HEK293 (cell line): ENCODE measurements at regions not wholly inside any gene's neighbourhood (a gene's known extent, or its start where the extent isn't known, plus 50 kb on each side); places are given as distances from the start of the nearest gene placed in this dataset.
"Not testable (repeated sequence)": the region's sequence is repeated elsewhere in the genome, so short reads cannot be mapped to it uniquely, and the experiment has no call there.

Experiments
- PATZ1 ChIP-seq: fragments of 450-650 bp; formaldehyde crosslinking; IDR thresholded peaks from 2 replicates; pipeline ENCODE4 v1.5.1; 2016; ENCODE audit warnings: missing biosample characterization, missing genetic modification characterization
- SETDB1 ChIP-seq: IDR thresholded peaks from one replicate; pipeline ENCODE4 v1.6.1; 2017; ENCODE audit warnings: mild to moderate bottlenecking, low read length, moderate library complexity, mixed read lengths; ENCODE audit not compliant: insufficient read length
- SP3 ChIP-seq: fragments of 450-650 bp; formaldehyde crosslinking; IDR thresholded peaks from 2 replicates; pipeline ENCODE4 v1.5.1; 2016; ENCODE audit warnings: missing biosample characterization, missing genetic modification characterization
- ZNF266 ChIP-seq: fragments of 450-650 bp; formaldehyde crosslinking; IDR thresholded peaks from 2 replicates; pipeline ENCODE4 v1.5.1; 2016; ENCODE audit warnings: missing biosample characterization, missing genetic modification characterization, low read depth
- ZNF292 ChIP-seq: fragments of 450-650 bp; formaldehyde crosslinking; IDR thresholded peaks from 2 replicates; pipeline ENCODE4 v1.5.1; 2016; ENCODE audit warnings: low read depth, missing biosample characterization, missing genetic modification characterization, borderline replicate concordance
- ZNF776 ChIP-seq: fragments of 450-650 bp; formaldehyde crosslinking; IDR thresholded peaks from 2 replicates; pipeline ENCODE4 v1.5.0; 2017; ENCODE audit warnings: missing biosample characterization, missing genetic modification characterization, borderline replicate concordance
- ZNF830 ChIP-seq: fragments of 450-650 bp; IDR thresholded peaks from 2 replicates; pipeline ENCODE4 v1.5.0; 2018; ENCODE audit warnings: missing biosample characterization, missing genetic modification characterization, low read depth, mild to moderate bottlenecking, moderate library complexity
- TF ChIP-seq, protein P1 (sequence below): fragments of 450-650 bp; formaldehyde crosslinking; IDR thresholded peaks from 2 replicates; pipeline ENCODE4 v1.5.1; 2016; ENCODE audit warnings: missing biosample characterization, missing genetic modification characterization

DNA sequence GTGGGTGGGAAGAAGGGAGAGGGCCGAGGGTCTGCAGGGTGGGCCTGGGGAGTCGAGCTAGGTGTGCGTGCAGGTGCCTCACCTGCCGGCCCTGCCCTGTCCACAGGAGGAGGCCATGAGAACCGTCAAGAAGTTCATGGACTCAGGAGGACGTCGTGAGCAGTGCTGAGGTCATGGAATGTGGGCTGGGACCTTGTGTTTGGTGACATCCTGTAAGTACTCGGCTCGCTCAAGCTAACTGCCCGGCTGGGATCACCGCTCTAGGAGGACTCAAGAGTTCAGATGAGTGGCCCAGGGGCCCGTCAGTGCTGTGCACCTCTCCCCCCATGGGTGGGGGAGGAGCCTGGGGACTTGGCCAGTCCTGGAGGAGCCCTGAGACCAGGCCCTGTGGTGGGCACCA, 4444.0 kb upstream of the TPTE start:
- TF ChIP-seq PATZ1 (tag by site-specific recombination); SP3; SETDB1; ZNF266 (tag by site-specific recombination); ZNF292 (tag by site-specific recombination); ZNF776 (tag by site-specific recombination); ZNF830 (tag by site-specific recombination): not testable (repeated sequence)
- TF ChIP-seq, protein P1, sequence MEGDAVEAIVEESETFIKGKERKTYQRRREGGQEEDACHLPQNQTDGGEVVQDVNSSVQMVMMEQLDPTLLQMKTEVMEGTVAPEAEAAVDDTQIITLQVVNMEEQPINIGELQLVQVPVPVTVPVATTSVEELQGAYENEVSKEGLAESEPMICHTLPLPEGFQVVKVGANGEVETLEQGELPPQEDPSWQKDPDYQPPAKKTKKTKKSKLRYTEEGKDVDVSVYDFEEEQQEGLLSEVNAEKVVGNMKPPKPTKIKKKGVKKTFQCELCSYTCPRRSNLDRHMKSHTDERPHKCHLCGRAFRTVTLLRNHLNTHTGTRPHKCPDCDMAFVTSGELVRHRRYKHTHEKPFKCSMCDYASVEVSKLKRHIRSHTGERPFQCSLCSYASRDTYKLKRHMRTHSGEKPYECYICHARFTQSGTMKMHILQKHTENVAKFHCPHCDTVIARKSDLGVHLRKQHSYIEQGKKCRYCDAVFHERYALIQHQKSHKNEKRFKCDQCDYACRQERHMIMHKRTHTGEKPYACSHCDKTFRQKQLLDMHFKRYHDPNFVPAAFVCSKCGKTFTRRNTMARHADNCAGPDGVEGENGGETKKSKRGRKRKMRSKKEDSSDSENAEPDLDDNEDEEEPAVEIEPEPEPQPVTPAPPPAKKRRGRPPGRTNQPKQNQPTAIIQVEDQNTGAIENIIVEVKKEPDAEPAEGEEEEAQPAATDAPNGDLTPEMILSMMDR (tag by site-specific recombination): not testable (repeated sequence)
